ENCODE measurements at regions not wholly inside any gene's neighbourhood (a gene's known extent, or its start where the extent isn't known, plus 50 kb on each side); places are given as distances from the start of the nearest gene placed in this dataset.

DNA sequence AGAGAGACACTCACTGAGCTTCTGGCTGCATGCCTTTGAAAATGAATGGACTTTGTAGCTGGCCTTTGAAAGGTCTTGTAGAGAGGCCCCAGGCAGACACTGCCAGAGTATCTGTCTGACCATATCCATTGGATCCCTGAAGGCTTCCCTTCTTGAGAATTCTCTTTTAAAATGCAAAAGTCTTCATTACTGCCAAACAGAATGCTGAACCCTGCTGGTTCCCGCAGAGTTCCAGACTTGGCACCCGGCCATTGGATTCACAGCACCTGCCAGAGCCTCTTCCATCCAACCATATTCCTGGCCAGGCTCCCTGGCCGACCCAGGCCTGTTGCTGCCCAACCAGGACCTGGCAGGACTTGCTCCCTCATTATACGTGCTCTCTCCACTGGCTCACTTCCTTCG lies 182.5 kb downstream of the GXYLT1 start:
- TF ChIP-seq, protein P1, sequence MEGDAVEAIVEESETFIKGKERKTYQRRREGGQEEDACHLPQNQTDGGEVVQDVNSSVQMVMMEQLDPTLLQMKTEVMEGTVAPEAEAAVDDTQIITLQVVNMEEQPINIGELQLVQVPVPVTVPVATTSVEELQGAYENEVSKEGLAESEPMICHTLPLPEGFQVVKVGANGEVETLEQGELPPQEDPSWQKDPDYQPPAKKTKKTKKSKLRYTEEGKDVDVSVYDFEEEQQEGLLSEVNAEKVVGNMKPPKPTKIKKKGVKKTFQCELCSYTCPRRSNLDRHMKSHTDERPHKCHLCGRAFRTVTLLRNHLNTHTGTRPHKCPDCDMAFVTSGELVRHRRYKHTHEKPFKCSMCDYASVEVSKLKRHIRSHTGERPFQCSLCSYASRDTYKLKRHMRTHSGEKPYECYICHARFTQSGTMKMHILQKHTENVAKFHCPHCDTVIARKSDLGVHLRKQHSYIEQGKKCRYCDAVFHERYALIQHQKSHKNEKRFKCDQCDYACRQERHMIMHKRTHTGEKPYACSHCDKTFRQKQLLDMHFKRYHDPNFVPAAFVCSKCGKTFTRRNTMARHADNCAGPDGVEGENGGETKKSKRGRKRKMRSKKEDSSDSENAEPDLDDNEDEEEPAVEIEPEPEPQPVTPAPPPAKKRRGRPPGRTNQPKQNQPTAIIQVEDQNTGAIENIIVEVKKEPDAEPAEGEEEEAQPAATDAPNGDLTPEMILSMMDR (IDR thresholded peaks at IDR 0.05; ENCODE audit: low read length, missing control alignments): no peak
- DNase-seq (ENCODE audit: low read depth): no peak
- H3K4me3 ChIP-seq (replicated peaks; ENCODE audit: low read depth, low read length): no peak overlapping the region

DNA sequence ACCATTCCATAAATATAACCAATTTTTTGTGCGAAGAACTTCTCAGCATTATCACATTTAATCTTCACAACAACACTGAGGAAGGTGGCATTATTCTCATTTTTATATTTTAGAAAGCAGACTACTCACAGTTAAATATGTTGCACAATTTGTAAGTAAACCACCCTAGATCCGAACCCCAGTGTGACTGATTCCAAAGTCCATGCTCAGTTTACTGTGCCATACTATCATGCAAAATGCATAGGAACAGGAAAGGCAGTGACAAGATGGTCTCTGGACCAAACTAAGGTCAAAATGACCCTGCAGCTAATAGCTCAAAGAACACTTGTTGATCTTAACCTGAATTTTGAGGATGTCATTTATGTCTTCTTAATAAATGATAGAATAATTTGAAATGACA lies 185.4 kb downstream of the GXYLT1 start:
- no peak overlapping the region for H3K4me3 ChIP-seq (replicated peaks; ENCODE audit: low read depth, low read length)
- TF ChIP-seq, protein P1 (IDR thresholded peaks at IDR 0.05; ENCODE audit: low read length, missing control alignments): no peak
- no peak for DNase-seq (ENCODE audit: low read depth)

DNA sequence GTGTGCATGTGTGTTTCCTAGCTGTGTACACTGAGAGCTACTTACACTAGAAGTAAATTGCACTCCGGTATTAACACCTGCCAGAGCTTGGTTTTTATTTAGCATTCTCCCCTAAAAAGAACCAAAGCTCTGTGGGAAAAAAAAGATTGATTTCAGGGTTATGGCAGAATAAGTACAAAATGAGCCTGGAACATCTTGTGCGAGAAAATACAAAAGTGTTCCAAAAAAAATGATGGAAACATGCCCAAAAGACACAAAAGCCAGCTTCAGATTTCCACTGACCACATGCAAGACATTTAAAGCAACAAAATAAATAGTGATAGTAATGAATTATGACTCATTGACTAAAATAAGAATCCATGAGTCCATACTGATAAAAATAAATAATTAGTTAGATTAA lies 188.3 kb downstream of the GXYLT1 start:
- TF ChIP-seq, protein P1 (IDR thresholded peaks at IDR 0.05; ENCODE audit: low read length, missing control alignments): no peak
- no peak overlapping the region for H3K4me3 ChIP-seq (replicated peaks; ENCODE audit: low read depth, low read length)

GRCh38 chr12:41950455-41950854 lies 194.2 kb downstream of the GXYLT1 start:
- TF ChIP-seq, protein P1 (IDR thresholded peaks at IDR 0.05; ENCODE audit: low read length, missing control alignments): no peak
- DNase-seq (ENCODE audit: low read depth): no peak
- no peak overlapping the region for H3K4me3 ChIP-seq (replicated peaks; ENCODE audit: low read depth, low read length)

More for the DNA sequence above, 188.3 kb downstream of the GXYLT1 start:
- DNase-seq (ENCODE audit: low read depth): no peak

GRCh38 chr12:41946106-41946505 lies 198.6 kb downstream of the GXYLT1 start:
- TF ChIP-seq, protein P1 (IDR thresholded peaks at IDR 0.05; ENCODE audit: low read length, missing control alignments): no peak
- no peak overlapping the region for H3K4me3 ChIP-seq (replicated peaks; ENCODE audit: low read depth, low read length)
- no peak for DNase-seq (ENCODE audit: low read depth)

- no peak overlapping the region for H3K4me3 ChIP-seq (replicated peaks; ENCODE audit: low read depth, low read length)
- TF ChIP-seq, protein P1 (IDR thresholded peaks at IDR 0.05; ENCODE audit: low read length, missing control alignments): no peak
- DNase-seq (ENCODE audit: low read depth): no peak
Measured at GRCh38 chr12:41944216-41944615, 200.5 kb downstream of the GXYLT1 start.

- H3K4me3 ChIP-seq (replicated peaks; ENCODE audit: low read depth, low read length): no peak overlapping the region
- DNase-seq (ENCODE audit: low read depth): no peak
- TF ChIP-seq, protein P1 (IDR thresholded peaks at IDR 0.05; ENCODE audit: low read length, missing control alignments): no peak
Measured at GRCh38 chr12:41943671-41944070, 201.0 kb downstream of the GXYLT1 start.

Data from fibroblast of pulmonary artery (primary cell).